WTC11 (cell line): ENCODE measurements at regions not wholly inside any gene's neighbourhood (a gene's known extent, or its start where the extent isn't known, plus 50 kb on each side); places are given as distances from the start of the nearest gene placed in this dataset.
"Not testable (repeated sequence)": the region's sequence is repeated elsewhere in the genome, so short reads cannot be mapped to it uniquely, and the experiment has no call there.

ENCODE experiments used
- ATF2 ChIP-seq: sonication (generic); formaldehyde crosslinking; IDR thresholded peaks from 2 replicates; pipeline ENCODE4 v1.8.1; 2022; ENCODE audit warnings: low read depth, missing genetic modification reagents, borderline replicate concordance
- IRF2 ChIP-seq: sonication (generic); formaldehyde crosslinking; IDR thresholded peaks from 2 replicates; pipeline ENCODE4 v1.8.0; 2022; ENCODE audit warnings: low read depth, missing genetic modification reagents, borderline replicate concordance
- SMAD3 ChIP-seq: sonication (generic); formaldehyde crosslinking; IDR thresholded peaks from 2 replicates; pipeline ENCODE4 v1.8.0; 2022; ENCODE audit warnings: missing genetic modification reagents, mild to moderate bottlenecking, borderline replicate concordance

- not testable (repeated sequence) for TF ChIP-seq IRF2 (CRISPR knock-in tag); SMAD3; ATF2 (CRISPR knock-in tag)
Measured at GRCh38 chr11:126143491-126143890, 68.0 kb downstream of the RPUSD4 start.
